Kidney (tissue), 13 donors: ENCODE measurements at regions not wholly inside any gene's neighbourhood (a gene's known extent, or its start where the extent isn't known, plus 50 kb on each side); places are given as distances from the start of the nearest gene placed in this dataset.

Source experiments
- DNase-seq, 5 donors: peaks; one replicate each; pipeline ENCODE4 v3.0.0-alpha.2; 2013 to 2020
- FAIRE-seq: peaks from 2 replicates; lab custom pipeline; 2012; peaks lifted over from hg19 to GRCh38; lab: Jason Lieb, UNC
- H3K27ac ChIP-seq, 2 donors: one replicate each; pipeline ENCODE4 v1.7.0; 2013; ENCODE audit warnings: low read depth in 2 of 2, low read length in 2 of 2, inconsistent platforms in 1 of 2
- H3K27me3 ChIP-seq: one replicate; pipeline ENCODE4 v1.7.1; 2013; ENCODE audit warnings: low read length, inconsistent platforms; ENCODE audit not compliant: control insufficient read depth, insufficient read depth
- H3K36me3 ChIP-seq, 3 donors: one replicate each; pipeline versions ENCODE4 v1.7.0 to v1.7.1; 2013; ENCODE audit warnings: low read length in 3 of 3, control low read depth in 1 of 3, inconsistent platforms in 1 of 3; ENCODE audit not compliant: insufficient read depth in 3 of 3, control insufficient read depth in 2 of 3
- H3K4me1 ChIP-seq, 3 donors: one replicate each; pipeline versions ENCODE4 v1.7.0 to v1.7.1; 2013; ENCODE audit warnings: low read length in 3 of 3, inconsistent platforms in 1 of 3, low read depth in 1 of 3; ENCODE audit not compliant: control insufficient read depth in 2 of 3, insufficient read depth in 2 of 3
- H3K4me3 ChIP-seq, 3 donors: one replicate each; pipeline versions ENCODE4 v1.7.0 to v1.8.1; 2013; ENCODE audit warnings: low read length in 3 of 3, control low read depth in 1 of 3, inconsistent platforms in 1 of 3
- H3K9ac ChIP-seq, 3 donors: one replicate each; pipeline versions ENCODE4 v1.7.0 to v1.7.1; 2013; ENCODE audit warnings: low read length in 3 of 3, control low read depth in 1 of 3, inconsistent platforms in 1 of 3
- H3K9me3 ChIP-seq, 3 donors: one replicate each; pipeline versions ENCODE4 v1.7.0 to v1.7.1; 2013; ENCODE audit warnings: low read length in 3 of 3, control low read depth in 1 of 3, inconsistent platforms in 1 of 3; ENCODE audit not compliant: control insufficient read depth in 2 of 3, insufficient read depth in 1 of 3
- intact Hi-C: fragments of 100-400 bp; cut with DNase I; formaldehyde crosslinking; loops from one replicate; pipeline ENCODE4 v1.11.1; 2022
- TF ChIP-seq, protein P1 (sequence below): IDR thresholded peaks from 3 replicates; pipeline ENCODE4 v1.5.1; 2012; ENCODE audit warnings: mild to moderate bottlenecking, moderate library complexity, borderline replicate concordance; ENCODE audit not compliant: insufficient read depth; ENCODE audit errors: extremely low read depth
- donor health status: control.
- donor health status: control.
- donor health status: control.
- donor health status: control.
- donor health status: control.
- donor health status: DM: yes; HTN: yes; CAD: no.
- donor health status: Normal renal cell carcinoma (clear cell type).

GRCh38 chr6:169906688-169907418 is 155.4 kb downstream of the ERMARD start:
- DNase-seq (peak in 1 of 5 donors; percentile 19), FAIRE-seq (no peak)
- Histone ChIP-seq H3K27me3 (no peaks in the 10 kb centered on the region), H3K9ac (no peak overlapping the region), H3K4me3 (peak overlapping the region in 1 of 3 donors; percentile 13), H3K4me1 (peaks cover 0 to 15% (median 0%) of the 10 kb centered on the region in 3 donors), H3K27ac (no peak overlapping the region), H3K36me3 (no peaks in the 10 kb centered on the region), H3K9me3 (no peaks in the 10 kb centered on the region)
- intact Hi-C loops, result no loop called here
- TF ChIP-seq, protein P1, sequence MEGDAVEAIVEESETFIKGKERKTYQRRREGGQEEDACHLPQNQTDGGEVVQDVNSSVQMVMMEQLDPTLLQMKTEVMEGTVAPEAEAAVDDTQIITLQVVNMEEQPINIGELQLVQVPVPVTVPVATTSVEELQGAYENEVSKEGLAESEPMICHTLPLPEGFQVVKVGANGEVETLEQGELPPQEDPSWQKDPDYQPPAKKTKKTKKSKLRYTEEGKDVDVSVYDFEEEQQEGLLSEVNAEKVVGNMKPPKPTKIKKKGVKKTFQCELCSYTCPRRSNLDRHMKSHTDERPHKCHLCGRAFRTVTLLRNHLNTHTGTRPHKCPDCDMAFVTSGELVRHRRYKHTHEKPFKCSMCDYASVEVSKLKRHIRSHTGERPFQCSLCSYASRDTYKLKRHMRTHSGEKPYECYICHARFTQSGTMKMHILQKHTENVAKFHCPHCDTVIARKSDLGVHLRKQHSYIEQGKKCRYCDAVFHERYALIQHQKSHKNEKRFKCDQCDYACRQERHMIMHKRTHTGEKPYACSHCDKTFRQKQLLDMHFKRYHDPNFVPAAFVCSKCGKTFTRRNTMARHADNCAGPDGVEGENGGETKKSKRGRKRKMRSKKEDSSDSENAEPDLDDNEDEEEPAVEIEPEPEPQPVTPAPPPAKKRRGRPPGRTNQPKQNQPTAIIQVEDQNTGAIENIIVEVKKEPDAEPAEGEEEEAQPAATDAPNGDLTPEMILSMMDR, result no peak

DNA sequence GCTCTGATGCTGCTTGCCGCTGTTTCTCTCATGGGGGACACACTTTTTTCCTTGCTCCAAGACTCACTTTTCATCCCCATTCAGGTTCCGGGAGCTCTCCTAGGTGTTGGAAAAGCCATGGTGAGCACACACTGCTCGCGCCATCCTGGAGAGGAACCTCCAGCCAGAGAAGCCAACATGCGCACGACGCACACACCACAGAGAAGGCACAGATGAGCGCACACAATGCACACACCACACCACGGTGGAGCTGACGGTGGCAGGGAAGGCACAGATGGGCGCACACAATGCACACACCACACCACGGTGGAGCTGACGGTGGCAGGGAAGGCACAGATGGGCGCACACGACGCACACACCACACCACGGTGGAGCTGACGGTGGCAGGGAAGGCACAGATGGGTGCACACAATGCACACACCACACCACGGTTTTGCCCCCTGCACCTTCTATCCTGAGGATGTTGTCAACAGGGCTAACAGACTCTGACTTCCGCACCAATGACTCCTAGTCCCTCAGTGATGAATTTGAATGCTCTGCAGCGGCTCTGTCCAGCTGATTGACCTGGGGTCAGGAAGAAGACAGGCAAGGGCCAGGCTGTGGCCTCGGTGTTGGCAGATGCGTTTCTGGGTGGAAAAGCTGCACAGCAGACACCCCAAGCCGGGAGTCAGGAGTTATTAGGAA is 154.7 kb downstream of the ERMARD start:
- no peaks in the 10 kb centered on the region for H3K27me3 ChIP-seq
- no peak overlapping the region for H3K9ac ChIP-seq
- TF ChIP-seq, protein P1, result no peak
- intact Hi-C loops, result no loop called here
- peak in 2 of 5 donors; percentile 34 to 45 for DNase-seq
- H3K36me3 ChIP-seq, result no peaks in the 10 kb centered on the region
- H3K4me3 ChIP-seq, result no peak overlapping the region
- peaks cover 0 to 15% (median 0%) of the 10 kb centered on the region in 3 donors for H3K4me1 ChIP-seq
- FAIRE-seq, result no peak
- no peak overlapping the region for H3K27ac ChIP-seq
- no peaks in the 10 kb centered on the region for H3K9me3 ChIP-seq

GRCh38 chr6:169905041-169905807 is 153.8 kb downstream of the ERMARD start:
- Histone ChIP-seq H3K4me3 (no peak overlapping the region), H3K4me1 (peaks cover 0 to 15% (median 0%) of the 10 kb centered on the region in 3 donors), H3K36me3 (no peaks in the 10 kb centered on the region), H3K27me3 (no peaks in the 10 kb centered on the region), H3K9me3 (no peaks in the 10 kb centered on the region), H3K27ac (peak overlapping the region in 1 of 2 donors; percentile 11), H3K9ac (no peak overlapping the region)
- DNase-seq, result peak in 1 of 5 donors; percentile 68
- intact Hi-C loops, result no loop called here
- TF ChIP-seq, protein P1, result no peak
- FAIRE-seq, result no peak
